ENCODE measurements at regions not wholly inside any gene's neighbourhood (a gene's known extent, or its start where the extent isn't known, plus 50 kb on each side); places are given as distances from the start of the nearest gene placed in this dataset.

DNA sequence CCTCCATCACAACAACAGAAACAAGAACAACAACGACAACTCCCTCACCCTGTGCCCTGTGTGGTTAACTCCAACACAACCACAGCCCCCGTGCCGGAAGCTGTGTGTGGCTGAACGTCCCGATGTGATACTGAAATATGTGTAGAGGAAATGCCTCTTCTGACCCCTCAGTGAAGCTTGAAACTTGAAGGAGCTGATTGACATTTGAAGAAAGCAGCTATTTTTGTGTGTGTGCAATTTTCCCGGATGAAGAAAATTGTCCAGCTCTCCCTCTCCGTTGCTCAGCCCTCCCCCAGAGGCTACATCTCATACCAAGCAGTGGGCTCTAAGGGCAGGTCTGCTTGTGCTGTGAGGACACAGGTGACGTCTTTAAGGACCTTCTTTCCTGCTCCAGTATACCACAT, 173.8 kb downstream of the ICOS start:
- TF ChIP-seq POLR2AphosphoS5 (IDR thresholded peaks at IDR 0.05) = no peak
- TF ChIP-seq, protein P1, sequence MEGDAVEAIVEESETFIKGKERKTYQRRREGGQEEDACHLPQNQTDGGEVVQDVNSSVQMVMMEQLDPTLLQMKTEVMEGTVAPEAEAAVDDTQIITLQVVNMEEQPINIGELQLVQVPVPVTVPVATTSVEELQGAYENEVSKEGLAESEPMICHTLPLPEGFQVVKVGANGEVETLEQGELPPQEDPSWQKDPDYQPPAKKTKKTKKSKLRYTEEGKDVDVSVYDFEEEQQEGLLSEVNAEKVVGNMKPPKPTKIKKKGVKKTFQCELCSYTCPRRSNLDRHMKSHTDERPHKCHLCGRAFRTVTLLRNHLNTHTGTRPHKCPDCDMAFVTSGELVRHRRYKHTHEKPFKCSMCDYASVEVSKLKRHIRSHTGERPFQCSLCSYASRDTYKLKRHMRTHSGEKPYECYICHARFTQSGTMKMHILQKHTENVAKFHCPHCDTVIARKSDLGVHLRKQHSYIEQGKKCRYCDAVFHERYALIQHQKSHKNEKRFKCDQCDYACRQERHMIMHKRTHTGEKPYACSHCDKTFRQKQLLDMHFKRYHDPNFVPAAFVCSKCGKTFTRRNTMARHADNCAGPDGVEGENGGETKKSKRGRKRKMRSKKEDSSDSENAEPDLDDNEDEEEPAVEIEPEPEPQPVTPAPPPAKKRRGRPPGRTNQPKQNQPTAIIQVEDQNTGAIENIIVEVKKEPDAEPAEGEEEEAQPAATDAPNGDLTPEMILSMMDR (IDR thresholded peaks at IDR 0.05) = no peak
- no peak for TF ChIP-seq EP300 (IDR thresholded peaks at IDR 0.05)

Data from stomach (tissue), 4 donors.